Uterus (tissue), 3 donors: ENCODE measurements at regions not wholly inside any gene's neighbourhood (a gene's known extent, or its start where the extent isn't known, plus 50 kb on each side); places are given as distances from the start of the nearest gene placed in this dataset.

Experiments used
- DNase-seq, 2 donors: peaks; one replicate each; pipeline ENCODE4 v3.0.0-alpha.2; 2019 to 2020
- H3K27ac ChIP-seq, 2 donors: fragments of 200-600 bp; sonication (generic); 1 replicate in 1 of 2; 2 replicates in 1 of 2; pipeline ENCODE4 v1.5.1; 2016 to 2018
- H3K27me3 ChIP-seq, 2 donors: fragments of 200-600 bp; sonication (generic); one replicate each; pipeline ENCODE4 v1.5.1; 2018 to 2019; ENCODE audit warnings: control low read depth in 1 of 2
- H3K36me3 ChIP-seq, 2 donors: fragments of 200-600 bp; sonication (generic); one replicate each; pipeline ENCODE4 v1.5.1; 2019; ENCODE audit warnings: control low read depth in 1 of 2
- H3K4me1 ChIP-seq, 2 donors: fragments of 200-600 bp; sonication (generic); one replicate each; pipeline ENCODE4 v1.5.1; 2018 to 2019; ENCODE audit warnings: control low read depth in 1 of 2
- H3K4me3 ChIP-seq, 2 donors: fragments of 200-600 bp; sonication (generic); 1 replicate in 1 of 2; 2 replicates in 1 of 2; pipeline ENCODE4 v1.5.1; 2018 to 2019; ENCODE audit warnings: mild to moderate bottlenecking in 1 of 2
- H3K9me3 ChIP-seq, 2 donors: fragments of 200-600 bp; sonication (generic); one replicate each; pipeline ENCODE4 v1.5.1; 2019; ENCODE audit warnings: control low read depth in 1 of 2
- POLR2A ChIP-seq, 2 donors: fragments of 450-650 bp; IDR thresholded peaks; one replicate each; pipeline ENCODE4 v1.6.1; 2016; ENCODE audit warnings: antibody characterized with exemption in 2 of 2, mild to moderate bottlenecking in 1 of 2, moderate library complexity in 1 of 2
- intact Hi-C: fragments of 100-400 bp; cut with DNase I; formaldehyde crosslinking; loops from one replicate; pipeline ENCODE4 v1.15.1; 2023; ENCODE audit warnings: low total_unique reads
- TF ChIP-seq, protein P1 (sequence below), 4 experiments: fragments of 200-600 bp in 2 of 4; fragments of 450-650 bp in 2 of 4; sonication (generic) in 2 of 4; IDR thresholded peaks; one replicate each; pipeline ENCODE4 v1.5.1; 2016 to 2019; ENCODE audit warnings: antibody characterized with exemption in 4 of 4, mild to moderate bottlenecking in 2 of 4, moderate library complexity in 1 of 4
- donor health status: DM: yes; HTN: yes; CAD: no.

DNA sequence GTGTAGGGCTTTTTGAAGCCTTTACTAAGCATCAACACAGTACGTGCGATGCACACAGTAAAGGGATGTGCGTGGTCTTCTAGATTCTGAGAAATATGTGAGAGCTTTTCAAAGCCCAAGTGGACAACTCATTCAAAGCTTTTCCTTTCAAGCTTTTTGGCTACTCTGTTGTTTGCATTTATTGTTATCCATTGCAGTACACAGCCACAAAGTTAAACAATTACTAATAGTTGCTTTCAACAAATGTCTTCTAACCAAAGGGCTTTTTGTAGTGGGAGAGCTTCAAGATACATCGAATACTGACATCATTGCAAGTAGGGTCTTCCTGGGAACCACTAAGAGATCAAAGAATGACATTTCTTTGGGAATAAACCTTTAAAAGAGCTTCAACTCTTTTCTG is 97.9 kb upstream of the ETV3 start:
- intact Hi-C loops = no loop called here
- Histone ChIP-seq H3K27ac (no peak overlapping the region), H3K27me3 (no peaks in the 10 kb centered on the region), H3K36me3 (no peaks in the 10 kb centered on the region), H3K4me1 (no peaks in the 10 kb centered on the region), H3K4me3 (no peak overlapping the region), H3K9me3 (no peaks in the 10 kb centered on the region)
- TF ChIP-seq, protein P1, sequence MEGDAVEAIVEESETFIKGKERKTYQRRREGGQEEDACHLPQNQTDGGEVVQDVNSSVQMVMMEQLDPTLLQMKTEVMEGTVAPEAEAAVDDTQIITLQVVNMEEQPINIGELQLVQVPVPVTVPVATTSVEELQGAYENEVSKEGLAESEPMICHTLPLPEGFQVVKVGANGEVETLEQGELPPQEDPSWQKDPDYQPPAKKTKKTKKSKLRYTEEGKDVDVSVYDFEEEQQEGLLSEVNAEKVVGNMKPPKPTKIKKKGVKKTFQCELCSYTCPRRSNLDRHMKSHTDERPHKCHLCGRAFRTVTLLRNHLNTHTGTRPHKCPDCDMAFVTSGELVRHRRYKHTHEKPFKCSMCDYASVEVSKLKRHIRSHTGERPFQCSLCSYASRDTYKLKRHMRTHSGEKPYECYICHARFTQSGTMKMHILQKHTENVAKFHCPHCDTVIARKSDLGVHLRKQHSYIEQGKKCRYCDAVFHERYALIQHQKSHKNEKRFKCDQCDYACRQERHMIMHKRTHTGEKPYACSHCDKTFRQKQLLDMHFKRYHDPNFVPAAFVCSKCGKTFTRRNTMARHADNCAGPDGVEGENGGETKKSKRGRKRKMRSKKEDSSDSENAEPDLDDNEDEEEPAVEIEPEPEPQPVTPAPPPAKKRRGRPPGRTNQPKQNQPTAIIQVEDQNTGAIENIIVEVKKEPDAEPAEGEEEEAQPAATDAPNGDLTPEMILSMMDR (IDR thresholded peaks at IDR 0.05) = no peak
- no peak for TF ChIP-seq POLR2A (IDR thresholded peaks at IDR 0.05)
- no peak for DNase-seq

GRCh38 chr1:157235307-157235706 is 97.1 kb upstream of the ETV3 start:
- TF ChIP-seq POLR2A (IDR thresholded peaks at IDR 0.05) = no peak
- TF ChIP-seq, protein P1 (IDR thresholded peaks at IDR 0.05) = no peak
- H3K4me1 ChIP-seq = no peaks in the 10 kb centered on the region
- intact Hi-C loops = no loop called here
- no peaks in the 10 kb centered on the region for H3K9me3 ChIP-seq
- no peaks in the 10 kb centered on the region for H3K27me3 ChIP-seq
- no peaks in the 10 kb centered on the region for H3K36me3 ChIP-seq
- H3K27ac ChIP-seq = no peak overlapping the region
- H3K4me3 ChIP-seq = no peak overlapping the region
- no peak for DNase-seq

GRCh38 chr1:157234705-157235273 is 96.6 kb upstream of the ETV3 start:
- Histone ChIP-seq H3K9me3 (no peaks in the 10 kb centered on the region), H3K4me3 (no peak overlapping the region), H3K27ac (no peak overlapping the region), H3K4me1 (no peaks in the 10 kb centered on the region), H3K27me3 (no peaks in the 10 kb centered on the region), H3K36me3 (no peaks in the 10 kb centered on the region)
- intact Hi-C loops = no loop called here
- TF ChIP-seq POLR2A (IDR thresholded peaks at IDR 0.05) = no peak
- TF ChIP-seq, protein P1 (IDR thresholded peaks at IDR 0.05) = no peak
- DNase-seq = no peak

DNA sequence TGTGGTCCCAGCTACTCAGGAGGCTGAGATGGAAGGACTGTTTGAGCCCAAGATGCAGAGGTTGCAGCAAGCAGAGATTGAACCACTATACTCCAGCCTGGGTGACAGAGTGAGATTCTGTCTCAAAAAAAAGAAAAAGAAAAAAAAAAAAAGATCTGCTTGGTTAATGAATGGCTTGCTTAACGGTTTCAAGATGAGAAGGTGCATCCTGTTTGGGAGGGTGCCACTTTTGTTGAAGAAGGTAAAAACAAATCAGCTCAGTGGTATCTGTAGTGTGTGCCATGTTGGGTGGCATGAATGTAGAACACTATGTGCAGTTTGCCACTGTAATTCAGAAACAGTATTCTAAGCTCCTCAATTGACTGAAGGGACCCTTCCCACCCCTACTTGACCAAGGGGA is 94.9 kb upstream of the ETV3 start:
- no peaks in the 10 kb centered on the region for H3K4me1 ChIP-seq
- DNase-seq = no peak
- no peaks in the 10 kb centered on the region for H3K36me3 ChIP-seq
- TF ChIP-seq, protein P1 (IDR thresholded peaks at IDR 0.05) = no peak
- TF ChIP-seq POLR2A (IDR thresholded peaks at IDR 0.05) = no peak
- intact Hi-C loops = no loop called here
- no peak overlapping the region for H3K4me3 ChIP-seq
- H3K27ac ChIP-seq = no peak overlapping the region
- no peaks in the 10 kb centered on the region for H3K27me3 ChIP-seq
- no peaks in the 10 kb centered on the region for H3K9me3 ChIP-seq

GRCh38 chr1:157231846-157232525 is 93.8 kb upstream of the ETV3 start:
- Histone ChIP-seq H3K4me3 (no peak overlapping the region), H3K9me3 (no peaks in the 10 kb centered on the region), H3K27ac (no peak overlapping the region), H3K4me1 (no peaks in the 10 kb centered on the region), H3K27me3 (no peaks in the 10 kb centered on the region), H3K36me3 (no peaks in the 10 kb centered on the region)
- TF ChIP-seq, protein P1 (IDR thresholded peaks at IDR 0.05) = no peak
- TF ChIP-seq POLR2A (IDR thresholded peaks at IDR 0.05) = no peak
- no peak for DNase-seq
- intact Hi-C loops = no loop called here
